GF-D8 (cell line): ENCODE measurements at regions not wholly inside any gene's neighbourhood (a gene's known extent, or its start where the extent isn't known, plus 50 kb on each side); places are given as distances from the start of the nearest gene placed in this dataset.
"Not testable (repeated sequence)": the region's sequence is repeated elsewhere in the genome, so short reads cannot be mapped to it uniquely, and the experiment has no call there.

Source experiments
- DNase-seq: peaks from one replicate; lab custom pipeline; 2025; lab: John Stamatoyannopoulos, UW

DNA sequence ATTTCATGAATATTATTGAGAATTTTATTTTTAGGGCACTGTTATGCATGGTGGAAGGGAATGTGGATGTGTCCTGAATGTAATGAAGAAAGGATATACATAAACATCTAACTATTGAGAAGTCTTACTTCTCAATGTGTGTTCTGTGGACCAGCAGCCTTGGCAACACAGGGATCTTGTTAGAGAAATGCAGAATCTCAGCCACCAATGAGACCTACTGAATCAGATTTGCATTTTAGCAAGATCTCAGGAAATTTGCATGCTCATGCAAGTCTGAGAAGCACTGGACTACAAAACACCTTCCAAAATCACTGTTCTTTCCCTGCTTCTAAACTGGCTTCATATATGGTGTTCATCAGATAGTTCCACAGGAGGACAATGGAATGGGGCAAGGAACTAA is 139.7 kb upstream of the WDFY3 start:
- no peak for DNase-seq

GRCh38 chr4:85106805-85107336 is 140.4 kb upstream of the WDFY3 start:
- DNase-seq = no peak

GRCh38 chr4:85107553-85107952 is 141.1 kb upstream of the WDFY3 start:
- no peak for DNase-seq

DNA sequence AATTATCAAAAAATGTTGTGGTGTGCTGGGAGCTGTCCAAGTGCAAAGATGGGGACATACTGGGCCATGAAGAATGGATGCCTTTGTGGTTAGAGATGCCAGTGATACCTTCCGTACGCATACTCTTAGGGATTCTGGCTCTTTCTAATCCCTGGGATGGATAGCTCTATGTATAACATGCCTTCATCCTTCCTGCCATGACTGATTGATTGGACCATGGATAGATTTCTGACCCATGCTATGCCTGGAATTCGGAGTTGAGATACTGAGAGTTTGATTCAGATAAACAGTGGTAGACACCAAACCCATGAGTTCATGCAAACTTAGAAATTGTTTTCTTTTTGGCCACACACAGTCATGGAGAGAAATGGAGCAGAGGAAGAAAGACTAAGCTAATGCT is 147.2 kb upstream of the WDFY3 start:
- DNase-seq = no peak

- no peak for DNase-seq
Observed at GRCh38 chr4:85114526-85114925, 148.0 kb upstream of the WDFY3 start.

DNA sequence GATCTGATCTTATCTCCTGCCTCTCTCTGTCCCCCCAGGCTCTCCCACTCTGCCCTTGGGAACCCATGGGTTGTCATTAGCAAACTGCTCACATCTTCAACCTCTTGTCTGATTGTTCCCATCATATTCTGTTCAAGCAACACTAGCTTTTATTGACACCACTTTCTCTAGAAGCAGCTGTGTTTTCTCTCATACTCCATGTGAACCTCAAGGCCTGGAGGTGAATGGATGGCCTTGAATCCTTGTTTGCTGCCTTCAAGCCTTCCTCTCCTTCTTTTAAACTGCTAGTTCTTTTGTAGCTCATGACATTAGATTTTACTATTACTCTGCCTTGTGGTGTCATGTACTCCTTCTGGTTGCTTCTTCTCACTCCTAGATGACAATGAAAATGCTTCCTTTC is 149.5 kb upstream of the WDFY3 start:
- DNase-seq = no peak

DNA sequence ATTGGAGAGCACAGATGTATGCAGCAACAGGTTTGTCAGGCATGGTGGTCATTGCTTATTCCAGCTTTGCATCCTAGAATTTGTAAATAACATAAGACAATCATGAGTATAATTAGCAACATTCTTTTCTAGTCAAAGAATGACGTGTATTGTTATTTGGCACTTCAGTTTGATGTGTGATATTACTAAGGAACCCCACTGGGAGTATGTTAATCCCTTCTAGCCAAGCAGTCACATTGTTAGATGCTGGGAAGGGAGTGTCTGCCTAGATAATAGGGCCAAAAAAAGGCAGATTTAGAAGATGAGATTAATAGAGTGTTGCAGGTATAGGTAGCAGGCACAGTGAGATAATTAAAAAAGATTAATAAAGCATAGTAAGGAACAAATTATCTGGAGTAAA is 159.2 kb upstream of the WDFY3 start:
- no peak for DNase-seq

DNA sequence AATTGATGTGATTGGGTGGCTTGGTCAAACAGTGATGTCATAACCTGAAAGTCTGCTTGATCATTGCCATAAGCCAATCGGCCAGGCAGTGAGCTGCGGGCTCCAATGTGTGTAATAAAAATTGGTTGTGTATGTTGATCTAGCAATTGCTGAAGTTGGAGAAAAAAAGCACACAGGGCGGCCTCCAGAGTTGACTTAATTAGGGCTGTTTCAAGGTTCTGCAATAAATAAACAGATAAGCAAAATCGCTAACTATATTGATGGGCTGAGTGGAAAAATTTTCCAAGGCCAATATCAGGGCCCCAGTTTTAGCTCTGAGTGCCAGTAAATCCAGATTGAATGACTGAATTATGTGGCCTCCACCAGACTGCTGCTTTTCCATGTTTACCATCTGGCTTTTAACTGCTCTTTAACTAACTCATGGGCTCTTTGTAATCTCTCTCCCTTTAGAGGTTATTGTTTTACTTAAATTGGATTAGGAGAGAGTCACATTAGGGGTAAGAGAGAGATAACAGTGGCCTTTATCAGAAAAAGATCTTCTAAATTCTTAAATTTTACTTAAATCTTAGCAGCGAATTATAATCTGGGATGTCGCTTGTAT is 160.6 kb upstream of the WDFY3 start:
- DNase-seq = no peak

- DNase-seq = no peak
Observed at GRCh38 chr4:85127653-85128052, 161.2 kb upstream of the WDFY3 start.

DNA sequence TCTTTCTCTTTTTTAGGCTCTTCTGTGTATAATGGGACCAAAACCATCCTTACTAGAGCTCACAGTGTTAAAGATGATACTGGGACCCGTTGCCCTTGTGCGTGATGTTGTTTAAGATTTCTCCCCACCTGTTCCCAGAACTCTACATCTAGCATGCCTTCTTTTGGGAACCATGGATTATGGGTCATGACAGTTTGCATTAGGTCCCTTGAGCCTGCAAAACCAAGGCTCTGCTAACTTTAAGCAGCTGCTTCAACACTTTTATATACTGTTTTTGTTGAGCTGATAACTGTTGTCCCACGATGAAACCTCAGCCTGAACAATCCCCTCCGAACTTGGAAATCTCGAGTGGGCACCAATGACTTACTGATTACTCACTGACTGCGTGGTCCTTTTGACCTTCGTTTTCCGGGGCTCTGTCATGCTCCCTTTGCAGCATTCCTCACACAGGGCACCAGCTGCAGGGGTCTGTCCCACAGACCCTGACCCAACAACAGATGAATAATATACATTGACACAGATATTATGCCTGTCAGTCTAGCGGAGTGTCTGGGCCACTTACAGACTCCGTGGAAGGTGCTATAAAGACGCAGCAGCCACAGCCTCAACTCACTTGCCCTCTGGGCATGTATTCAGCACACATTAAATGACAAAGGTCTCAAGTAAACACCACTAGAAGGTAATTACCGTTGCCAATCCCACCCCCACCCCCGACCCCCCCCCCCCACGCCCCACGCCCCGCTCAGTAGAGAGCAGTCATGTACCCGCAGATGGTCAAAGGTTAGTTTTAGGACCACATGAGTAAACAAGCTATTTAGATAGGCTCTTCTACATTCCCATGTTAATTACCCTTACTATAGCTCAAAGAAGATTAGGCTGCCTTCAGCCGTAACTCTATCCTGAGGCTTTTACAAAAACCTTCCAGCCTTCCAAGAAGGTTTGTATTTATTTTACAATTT is 162.0 kb upstream of the WDFY3 start:
- no peak for DNase-seq

DNA sequence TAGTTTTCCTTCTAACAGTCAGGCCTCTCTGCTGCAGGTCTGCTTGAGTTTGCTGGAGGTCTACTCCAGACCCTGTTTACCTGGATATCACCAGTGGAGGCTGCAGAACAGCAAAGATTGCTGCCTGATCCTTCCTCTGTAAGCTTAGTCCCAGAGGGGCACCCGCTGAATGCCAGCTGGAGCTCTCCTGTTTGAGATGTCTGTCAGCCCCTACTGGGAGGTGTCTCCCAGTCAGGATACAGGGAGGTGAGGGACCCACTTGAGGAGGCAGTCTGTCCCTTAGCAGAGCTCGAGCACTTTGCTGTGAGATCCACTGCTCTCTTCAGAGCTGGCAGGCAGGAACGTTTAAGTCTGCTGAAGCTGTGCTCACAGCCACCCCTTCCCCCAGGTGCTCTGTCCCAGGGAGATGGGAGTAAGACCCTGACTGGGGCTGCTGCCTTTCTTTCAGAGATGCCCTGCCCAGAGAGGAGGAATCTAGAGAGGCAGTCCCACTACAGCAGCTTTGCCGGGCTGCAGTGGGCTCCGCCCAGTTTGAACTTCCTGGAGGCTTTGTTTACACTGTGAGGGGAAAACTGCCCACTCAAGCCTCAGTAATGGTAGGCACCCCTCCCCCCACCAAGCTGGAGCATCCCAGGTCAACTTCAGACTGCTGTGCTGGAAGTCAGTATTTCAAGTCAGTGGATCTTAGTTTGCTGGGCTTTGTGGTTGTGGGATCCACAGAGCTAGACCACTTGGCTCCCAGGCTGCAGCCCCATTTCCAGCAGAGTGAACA is 163.1 kb upstream of the WDFY3 start:
- DNase-seq = not testable (repeated sequence)

DNA sequence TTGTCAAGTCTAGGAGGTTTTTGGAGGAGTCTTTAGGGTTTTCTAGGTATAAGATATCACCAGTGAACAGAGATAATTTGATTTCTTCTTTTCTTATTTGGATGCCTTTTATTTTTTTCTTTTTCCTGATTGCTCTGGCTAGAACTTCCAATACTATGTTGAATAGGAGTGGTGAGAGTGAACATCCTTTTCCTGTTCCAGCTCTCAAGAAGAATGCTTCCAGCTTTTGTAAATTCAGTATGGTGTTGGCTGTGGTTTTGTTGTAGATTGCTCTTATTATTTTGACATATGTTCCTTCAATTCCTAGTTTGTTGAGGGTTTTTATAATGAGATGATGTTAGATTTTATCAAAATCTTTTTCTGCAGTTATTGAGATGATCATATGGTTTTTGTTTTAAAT is 165.6 kb upstream of the WDFY3 start:
- DNase-seq = no peak

- DNase-seq = no peak
Observed at GRCh38 chr4:85132570-85132969, 166.1 kb upstream of the WDFY3 start.

DNA sequence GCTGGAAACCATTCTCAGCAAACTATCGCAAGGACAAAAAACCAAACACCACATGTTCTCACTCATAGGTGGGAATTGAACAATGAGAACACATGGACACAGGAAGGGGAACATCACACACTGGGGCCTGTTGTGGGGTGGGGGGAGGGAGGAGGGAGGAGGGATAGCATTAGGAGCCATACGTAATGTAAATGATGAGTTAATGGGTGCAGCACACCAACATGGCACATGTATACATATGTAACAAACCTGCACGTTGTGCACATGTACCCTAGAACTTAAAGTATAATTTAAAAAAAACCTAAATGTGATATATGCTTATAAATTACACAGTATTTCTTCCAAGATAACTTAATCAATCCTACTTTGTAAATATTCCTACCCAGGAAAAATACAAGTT is 173.3 kb upstream of the WDFY3 start:
- DNase-seq = not testable (repeated sequence)

DNA sequence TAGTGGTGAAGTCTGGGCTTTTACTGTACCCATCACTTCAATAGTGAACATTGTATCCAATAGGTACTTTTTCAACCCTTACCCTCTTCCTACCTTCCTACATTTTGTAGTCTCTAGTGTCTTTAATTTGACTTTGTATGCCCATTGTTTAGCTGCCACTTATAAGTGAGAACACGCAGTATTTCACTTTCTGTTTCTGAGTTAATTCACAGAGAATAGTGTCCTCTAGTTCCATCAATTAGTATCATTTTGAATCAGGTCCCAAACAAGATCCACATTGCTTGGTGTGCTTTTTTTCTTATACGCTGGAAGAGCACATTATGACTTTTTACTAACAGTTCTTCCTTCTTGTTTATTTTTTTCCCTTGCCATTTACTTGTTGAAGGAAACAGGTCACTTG is 176.0 kb upstream of the WDFY3 start:
- DNase-seq = no peak

- no peak for DNase-seq
Observed at GRCh38 chr4:85147481-85148076, 181.1 kb upstream of the WDFY3 start.

DNA sequence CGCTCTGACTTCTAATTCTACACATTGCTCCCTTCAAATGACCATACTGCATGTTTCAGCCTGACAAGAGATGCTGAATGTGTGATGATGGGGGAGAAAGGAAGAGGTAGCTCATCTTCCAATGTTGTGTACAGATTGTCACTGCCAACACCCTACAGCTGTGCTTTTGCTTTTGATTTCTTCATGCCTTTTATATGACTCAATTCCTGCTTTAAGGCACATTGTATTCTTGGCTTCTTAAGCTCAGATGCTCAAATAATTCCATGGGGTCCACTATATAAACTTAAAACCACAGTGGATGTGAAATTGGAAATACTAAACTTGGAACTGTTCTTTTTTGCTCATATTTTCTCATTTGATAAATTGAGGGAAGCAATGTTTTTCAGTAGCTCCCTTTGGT is 183.2 kb upstream of the WDFY3 start:
- DNase-seq = no peak

DNA sequence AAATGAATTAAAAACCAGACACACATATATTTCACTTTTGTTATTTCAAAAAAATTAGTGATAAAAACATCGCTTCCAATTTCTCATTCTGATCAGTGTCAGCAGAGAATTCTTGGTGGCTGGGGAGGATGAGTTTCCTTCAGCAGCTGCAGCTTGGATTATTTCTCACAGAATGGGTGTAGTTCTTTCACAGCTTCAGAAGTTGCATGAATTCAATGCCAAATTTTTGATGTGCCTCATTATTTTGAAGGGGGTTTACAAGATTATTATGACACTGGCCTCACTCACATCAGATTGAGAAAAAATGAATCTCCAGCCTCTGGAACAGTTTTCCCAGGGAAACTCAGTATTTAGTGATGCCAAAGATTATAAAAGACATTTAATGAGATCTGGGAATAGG is 184.9 kb upstream of the WDFY3 start:
- DNase-seq = no peak

DNA sequence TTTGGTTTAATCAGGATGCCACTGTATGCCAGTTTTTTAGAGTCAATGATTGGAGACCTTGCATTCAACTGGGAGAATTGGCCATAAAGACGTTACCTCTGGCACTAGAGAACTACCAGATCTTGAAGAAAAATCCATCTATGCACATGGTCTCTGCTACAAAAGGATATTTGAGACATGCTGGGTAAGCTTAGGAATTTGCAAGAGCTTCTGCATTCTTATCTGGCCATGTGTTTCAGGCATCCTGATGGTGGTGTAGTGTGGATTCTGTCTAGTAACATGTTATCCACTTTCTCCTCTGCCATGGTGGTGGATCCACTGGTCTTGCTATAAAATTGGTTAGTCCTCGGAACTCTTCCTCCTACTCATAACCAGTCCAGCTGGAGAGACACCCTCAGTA is 185.3 kb upstream of the WDFY3 start:
- DNase-seq = no peak

DNA sequence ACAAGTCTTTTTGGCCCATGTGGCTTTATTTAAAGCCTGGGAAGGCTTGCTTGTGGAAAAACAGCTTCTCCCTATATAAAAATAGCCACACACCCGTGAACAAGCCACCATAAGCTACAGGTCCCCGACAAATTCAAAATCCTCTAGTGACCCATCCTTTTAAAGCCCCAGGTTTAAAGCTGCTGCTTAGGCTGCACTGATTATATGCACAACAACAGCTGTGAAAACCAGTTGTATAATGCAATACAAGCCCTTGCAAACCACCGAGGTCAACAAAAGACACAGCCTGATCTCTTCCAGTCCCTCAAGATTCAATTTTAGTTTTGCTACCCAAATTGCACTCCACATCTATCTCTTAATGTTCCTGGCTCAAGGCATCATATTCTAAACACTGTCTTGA is 186.0 kb upstream of the WDFY3 start:
- no peak for DNase-seq

- no peak for DNase-seq
Observed at GRCh38 chr4:85153221-85153620, 186.7 kb upstream of the WDFY3 start.

DNA sequence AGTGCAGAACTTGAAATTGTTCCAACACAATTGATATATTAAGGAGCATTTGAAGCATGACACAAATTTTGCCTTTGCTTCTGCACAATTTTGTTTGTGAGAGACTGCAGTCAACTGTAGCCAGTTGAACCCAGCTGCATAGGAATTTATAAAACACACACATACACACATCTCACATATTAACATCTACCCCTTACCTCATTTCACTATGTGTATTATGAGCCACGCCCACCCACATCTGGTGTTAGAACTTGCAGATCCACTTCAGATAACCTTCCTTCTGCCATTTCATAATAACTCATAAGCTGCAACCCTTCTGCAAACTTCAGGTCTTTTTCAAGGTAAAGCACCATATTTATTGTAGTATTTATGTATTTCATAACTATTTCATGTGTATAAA is 188.1 kb upstream of the WDFY3 start:
- no peak for DNase-seq
